ENCODE measurements at regions not wholly inside any gene's neighbourhood (a gene's known extent, or its start where the extent isn't known, plus 50 kb on each side); places are given as distances from the start of the nearest gene placed in this dataset.

DNA sequence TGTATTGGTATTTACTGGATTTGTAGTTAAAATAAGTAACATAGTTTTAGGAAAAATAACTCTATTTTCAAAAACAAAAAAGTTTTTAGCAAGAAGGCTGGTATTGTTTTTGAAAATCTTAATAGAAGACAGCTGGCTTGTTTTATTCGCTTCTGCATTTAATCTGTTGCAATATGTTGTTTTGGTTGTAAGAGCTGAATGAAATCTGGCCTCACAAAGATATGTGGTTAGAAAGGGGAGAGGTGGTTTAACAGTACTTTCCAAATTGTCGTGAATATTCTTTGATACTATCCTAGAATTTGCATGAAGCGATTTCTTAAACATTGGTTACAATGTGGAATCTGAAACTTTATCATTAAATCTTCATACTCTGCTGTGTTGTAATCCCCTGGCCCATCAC is 355.9 kb upstream of the FZD8 start:
- no peaks in the 10 kb centered on the region for H3K27me3 ChIP-seq
- no peak for FAIRE-seq
- no peaks in the 10 kb centered on the region for H3K36me3 ChIP-seq
- no peaks in the 10 kb centered on the region for H3K9me3 ChIP-seq
- intact Hi-C loops (cut with DNase I), result no loop called here
- WGBS, 2 donors, result 68 to 76% methylated on average over 3 of the region's 3 CpGs
- H3K27ac ChIP-seq, result no peak overlapping the region
- H3K4me3 ChIP-seq, result no peak overlapping the region
- H3K4me1 ChIP-seq, result no peaks in the 10 kb centered on the region
- DNase-seq, result no peak
- TF ChIP-seq CTCF (IDR thresholded peaks at IDR 0.05), result no peak
- ATAC-seq, result no peak

DNA sequence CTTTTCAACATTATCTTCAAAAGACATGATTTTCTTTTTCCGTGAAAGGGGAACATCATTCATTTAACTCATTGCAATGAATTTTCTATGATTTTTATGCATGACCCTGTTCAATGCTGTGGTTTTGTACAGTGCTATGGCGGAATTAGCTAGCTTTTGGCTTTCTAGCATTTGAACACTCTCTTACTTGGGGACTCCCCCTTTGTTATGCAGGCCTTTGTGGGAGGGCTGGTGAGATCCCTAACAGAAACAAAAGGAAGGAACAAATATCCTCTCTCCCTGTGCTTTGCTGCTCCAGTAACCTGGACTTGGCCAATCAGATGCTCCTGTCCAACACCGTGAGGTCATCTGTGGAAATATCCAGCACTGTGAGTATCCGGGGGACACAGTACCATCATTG is 353.4 kb upstream of the FZD8 start:
- no peaks in the 10 kb centered on the region for H3K9me3 ChIP-seq
- no peak overlapping the region for H3K4me3 ChIP-seq
- H3K27ac ChIP-seq, result no peak overlapping the region
- intact Hi-C loops (cut with DNase I), result no loop called here
- ATAC-seq (no peak), DNase-seq (no peak), FAIRE-seq (no peak)
- no peak for TF ChIP-seq CTCF (IDR thresholded peaks at IDR 0.05)
- H3K4me1 ChIP-seq, result no peaks in the 10 kb centered on the region
- 77 to 90% methylated on average over 4 of the region's 4 CpGs for WGBS, 2 donors
- H3K27me3 ChIP-seq, result no peaks in the 10 kb centered on the region
- no peaks in the 10 kb centered on the region for H3K36me3 ChIP-seq

DNA sequence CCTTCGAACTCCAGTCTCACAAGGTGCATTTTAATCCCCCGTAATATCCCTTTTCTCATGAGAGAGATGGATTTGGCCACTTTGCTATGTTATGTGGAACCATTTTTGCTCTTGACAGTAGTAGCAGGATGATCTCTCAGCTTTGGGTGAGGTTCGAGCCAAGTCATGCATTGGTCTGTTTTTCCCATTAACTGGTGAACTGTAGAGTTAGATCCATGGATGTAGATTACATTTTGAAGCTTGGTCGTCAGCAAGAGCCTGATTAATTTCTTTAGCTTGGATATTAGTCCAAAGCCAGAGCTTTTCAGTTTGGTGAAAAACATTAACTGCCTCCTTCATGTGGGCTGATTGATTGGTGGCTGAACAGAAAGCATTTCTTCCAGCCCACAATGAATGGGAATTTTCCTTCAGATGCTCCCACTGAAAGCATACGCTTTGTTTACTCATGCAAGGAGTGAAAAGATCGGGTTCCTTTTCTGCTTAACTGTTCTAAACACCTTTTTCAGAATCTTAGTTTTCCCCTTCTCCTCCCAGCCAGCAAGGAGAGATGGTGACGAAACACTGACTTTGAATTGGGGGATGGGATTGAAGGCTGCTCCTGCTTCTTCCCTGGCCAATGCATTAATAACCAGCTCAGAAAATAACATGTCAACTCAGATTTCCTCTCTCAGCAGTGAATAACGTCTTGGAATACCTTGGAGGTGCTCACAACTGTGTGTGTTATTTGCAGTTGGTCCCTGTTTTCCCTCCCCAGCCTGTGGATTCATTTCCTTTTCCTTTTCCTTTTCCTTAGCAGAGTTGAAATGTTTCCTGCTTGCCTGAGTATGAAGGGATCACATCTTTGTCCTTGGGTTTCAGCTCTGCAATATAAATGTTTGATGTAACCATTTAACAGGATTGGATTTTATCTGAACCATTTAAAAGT is 351.8 kb upstream of the FZD8 start:
- H3K9me3 ChIP-seq, result no peaks in the 10 kb centered on the region
- DNase-seq, result no peak
- TF ChIP-seq CTCF (IDR thresholded peaks at IDR 0.05), result no peak
- no peak for ATAC-seq
- H3K27me3 ChIP-seq, result no peaks in the 10 kb centered on the region
- intact Hi-C loops (cut with DNase I), result no loop called here
- H3K4me1 ChIP-seq, result no peaks in the 10 kb centered on the region
- WGBS, 2 donors, result 36% methylated on average over 8 of the region's 8 CpGs
- no peak for FAIRE-seq
- H3K27ac ChIP-seq, result no peak overlapping the region
- H3K36me3 ChIP-seq, result no peaks in the 10 kb centered on the region
- no peak overlapping the region for H3K4me3 ChIP-seq

GRCh38 chr10:35992107-35992506 is 350.0 kb upstream of the FZD8 start:
- intact Hi-C loops (cut with DNase I), result no loop called here
- Histone ChIP-seq H3K4me1 (no peaks in the 10 kb centered on the region), H3K27ac (no peak overlapping the region), H3K36me3 (no peaks in the 10 kb centered on the region), H3K4me3 (no peak overlapping the region), H3K27me3 (no peaks in the 10 kb centered on the region), H3K9me3 (no peaks in the 10 kb centered on the region)
- ATAC-seq (peak in 3 of 4 donors; percentile 51 to 66 (median 60)), FAIRE-seq (no peak), DNase-seq (no peak)
- no peak for TF ChIP-seq CTCF (IDR thresholded peaks at IDR 0.05)

DNA sequence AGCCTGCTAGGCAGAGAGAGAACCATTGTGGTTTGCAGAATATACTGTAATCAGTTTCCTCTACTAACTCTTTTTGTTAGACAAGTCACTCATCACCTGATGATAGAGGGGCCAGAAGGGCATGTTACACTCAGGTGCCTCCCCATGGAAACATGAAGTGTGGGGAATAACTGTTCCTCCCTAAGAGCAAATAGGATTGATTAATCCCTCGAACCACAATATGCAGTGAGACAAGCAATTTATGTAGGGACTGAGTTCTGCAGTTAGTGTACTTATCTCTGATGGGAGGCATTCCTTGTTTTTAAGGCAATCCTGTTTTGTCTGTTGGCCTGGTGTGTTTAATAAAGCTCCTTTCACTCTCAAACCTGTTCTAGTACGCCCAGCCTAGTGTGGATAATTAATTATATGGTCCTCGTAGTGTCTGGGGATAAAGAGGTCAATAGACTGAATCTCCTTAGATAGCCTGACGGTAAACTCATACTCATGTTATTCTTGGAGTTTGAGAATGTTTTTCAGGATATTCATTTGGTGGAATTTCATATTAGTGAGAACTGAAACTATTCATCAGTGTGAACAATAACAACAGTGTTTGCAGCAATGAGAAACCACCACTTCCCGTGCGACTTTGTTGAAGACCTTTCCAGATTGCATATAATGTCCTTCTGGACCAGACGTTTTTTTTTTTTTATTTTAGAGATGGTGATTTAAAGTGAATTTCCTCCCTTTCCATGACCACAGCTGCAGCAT is 344.8 kb upstream of the FZD8 start:
- H3K27ac ChIP-seq, result no peak overlapping the region
- FAIRE-seq (no peak), ATAC-seq (no peak), DNase-seq (no peak)
- TF ChIP-seq CTCF (IDR thresholded peaks at IDR 0.05), result no peak
- H3K4me1 ChIP-seq, result no peaks in the 10 kb centered on the region
- intact Hi-C loops (cut with DNase I), result no loop called here
- H3K9me3 ChIP-seq, result no peaks in the 10 kb centered on the region
- H3K36me3 ChIP-seq, result no peaks in the 10 kb centered on the region
- H3K4me3 ChIP-seq, result no peak overlapping the region
- 36 to 46% methylated on average over 7 of the region's 7 CpGs for WGBS, 2 donors
- no peaks in the 10 kb centered on the region for H3K27me3 ChIP-seq
